ENCODE measurements at regions not wholly inside any gene's neighbourhood (a gene's known extent, or its start where the extent isn't known, plus 50 kb on each side); places are given as distances from the start of the nearest gene placed in this dataset.

DNA sequence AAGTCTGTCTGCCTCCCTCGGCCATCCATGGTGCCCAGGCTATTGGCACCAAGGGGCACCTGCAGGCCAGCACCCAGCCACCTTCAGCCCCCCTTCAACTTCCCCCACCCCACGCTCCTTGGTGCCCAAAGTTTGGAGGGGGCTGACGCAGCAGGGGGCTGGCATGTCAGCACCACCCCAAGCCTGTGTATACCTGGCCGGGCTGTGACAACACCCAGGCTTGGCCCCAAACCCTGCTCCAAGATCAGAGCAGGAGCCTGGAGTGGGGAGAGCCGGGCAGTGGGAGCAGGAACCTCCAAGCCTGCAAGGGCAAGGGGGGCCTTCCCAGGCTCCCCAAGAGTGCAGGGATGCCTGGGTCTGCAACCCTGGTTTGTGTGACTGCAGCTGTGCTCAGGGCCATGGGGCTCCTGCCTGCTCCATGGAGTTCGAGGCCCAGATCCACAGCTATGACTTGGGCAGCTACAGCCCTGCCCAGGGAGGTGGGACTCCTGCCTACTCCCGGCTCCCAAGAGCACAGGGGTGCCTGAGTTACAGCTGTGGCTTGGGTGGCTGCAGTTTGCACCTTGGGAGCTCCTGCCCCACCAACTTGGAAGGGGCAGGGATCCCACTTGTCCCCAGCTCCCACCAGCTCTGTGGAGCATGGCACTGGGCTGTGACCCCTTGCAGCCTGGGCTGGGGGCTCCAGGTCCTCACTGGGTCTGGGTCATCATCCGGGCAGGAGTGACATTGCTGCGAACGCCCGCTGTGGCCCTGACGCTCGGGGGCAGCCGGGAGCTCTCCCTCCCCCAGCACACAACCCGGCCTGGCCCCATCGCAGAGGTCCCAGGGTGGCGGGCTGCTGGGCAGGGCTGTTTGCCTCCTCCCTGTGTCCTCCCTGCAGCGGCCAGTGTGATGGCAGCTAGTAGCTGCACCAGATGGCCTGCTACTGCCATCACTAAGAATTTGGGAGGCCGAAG lies 175.5 kb upstream of the SDK2 start:
- H3K4me3 ChIP-seq (ENCODE audit: low read depth, low read length): no peak overlapping the region
- TF ChIP-seq, protein P1, sequence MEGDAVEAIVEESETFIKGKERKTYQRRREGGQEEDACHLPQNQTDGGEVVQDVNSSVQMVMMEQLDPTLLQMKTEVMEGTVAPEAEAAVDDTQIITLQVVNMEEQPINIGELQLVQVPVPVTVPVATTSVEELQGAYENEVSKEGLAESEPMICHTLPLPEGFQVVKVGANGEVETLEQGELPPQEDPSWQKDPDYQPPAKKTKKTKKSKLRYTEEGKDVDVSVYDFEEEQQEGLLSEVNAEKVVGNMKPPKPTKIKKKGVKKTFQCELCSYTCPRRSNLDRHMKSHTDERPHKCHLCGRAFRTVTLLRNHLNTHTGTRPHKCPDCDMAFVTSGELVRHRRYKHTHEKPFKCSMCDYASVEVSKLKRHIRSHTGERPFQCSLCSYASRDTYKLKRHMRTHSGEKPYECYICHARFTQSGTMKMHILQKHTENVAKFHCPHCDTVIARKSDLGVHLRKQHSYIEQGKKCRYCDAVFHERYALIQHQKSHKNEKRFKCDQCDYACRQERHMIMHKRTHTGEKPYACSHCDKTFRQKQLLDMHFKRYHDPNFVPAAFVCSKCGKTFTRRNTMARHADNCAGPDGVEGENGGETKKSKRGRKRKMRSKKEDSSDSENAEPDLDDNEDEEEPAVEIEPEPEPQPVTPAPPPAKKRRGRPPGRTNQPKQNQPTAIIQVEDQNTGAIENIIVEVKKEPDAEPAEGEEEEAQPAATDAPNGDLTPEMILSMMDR (IDR thresholded peaks at IDR 0.05; ENCODE audit: low read depth, low read length): no peak
- TF ChIP-seq, protein P2, sequence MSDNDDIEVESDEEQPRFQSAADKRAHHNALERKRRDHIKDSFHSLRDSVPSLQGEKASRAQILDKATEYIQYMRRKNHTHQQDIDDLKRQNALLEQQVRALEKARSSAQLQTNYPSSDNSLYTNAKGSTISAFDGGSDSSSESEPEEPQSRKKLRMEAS (IDR thresholded peaks at IDR 0.05; ENCODE audit: low read depth, low read length): no peak
- TF ChIP-seq MYC (IDR thresholded peaks at IDR 0.05; ENCODE audit: low read depth, low read length) (no peak), POLR2A (IDR thresholded peaks at IDR 0.05; ENCODE audit: extremely low read depth, insufficient read length) (no peak)
- DNase-seq (ENCODE audit: low read depth): no peak

DNA sequence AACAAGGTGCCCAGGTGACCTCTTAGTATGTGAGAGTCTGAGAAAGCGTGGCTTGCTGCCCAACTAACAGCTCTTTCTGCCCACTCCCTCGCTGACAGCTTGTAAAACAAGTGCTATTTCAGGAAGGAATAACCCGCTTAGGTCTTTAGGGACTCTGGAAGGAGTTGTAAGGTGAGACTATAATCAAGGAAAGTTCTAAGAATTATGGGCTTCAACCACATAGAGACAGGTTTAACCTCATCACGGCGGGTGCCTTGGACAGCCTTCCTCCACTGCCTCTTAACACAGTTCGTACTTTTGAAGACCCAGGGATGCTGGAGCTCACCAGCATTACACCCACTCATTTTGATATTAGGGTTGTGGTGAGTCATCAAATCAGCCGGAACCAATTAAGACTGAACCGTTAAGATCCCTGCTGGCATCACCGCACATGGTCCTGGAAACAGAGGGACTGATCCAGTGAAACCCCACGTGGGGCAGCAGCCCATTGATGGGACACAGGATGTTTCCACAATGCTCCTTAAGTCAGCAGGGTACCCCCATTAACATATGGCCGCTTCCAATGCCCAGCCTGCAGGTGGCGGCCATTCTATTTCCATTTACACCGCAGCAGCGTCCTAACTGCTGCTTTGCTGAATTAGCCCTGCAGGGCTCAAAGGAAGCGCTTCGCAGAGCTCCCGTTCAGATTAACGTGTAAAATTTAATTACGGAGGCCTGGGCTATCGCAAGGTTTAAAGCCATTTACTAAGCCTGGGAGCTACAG lies 176.6 kb upstream of the SDK2 start:
- TF ChIP-seq POLR2A (IDR thresholded peaks at IDR 0.05; ENCODE audit: extremely low read depth, insufficient read length) (no peak), MYC (IDR thresholded peaks at IDR 0.05; ENCODE audit: low read depth, low read length) (no peak)
- TF ChIP-seq, protein P2 (IDR thresholded peaks at IDR 0.05; ENCODE audit: low read depth, low read length): no peak
- TF ChIP-seq, protein P1 (IDR thresholded peaks at IDR 0.05; ENCODE audit: low read depth, low read length): no peak
- H3K4me3 ChIP-seq (ENCODE audit: low read depth, low read length): no peak overlapping the region
- DNase-seq (ENCODE audit: low read depth): peak; percentile 8

DNA sequence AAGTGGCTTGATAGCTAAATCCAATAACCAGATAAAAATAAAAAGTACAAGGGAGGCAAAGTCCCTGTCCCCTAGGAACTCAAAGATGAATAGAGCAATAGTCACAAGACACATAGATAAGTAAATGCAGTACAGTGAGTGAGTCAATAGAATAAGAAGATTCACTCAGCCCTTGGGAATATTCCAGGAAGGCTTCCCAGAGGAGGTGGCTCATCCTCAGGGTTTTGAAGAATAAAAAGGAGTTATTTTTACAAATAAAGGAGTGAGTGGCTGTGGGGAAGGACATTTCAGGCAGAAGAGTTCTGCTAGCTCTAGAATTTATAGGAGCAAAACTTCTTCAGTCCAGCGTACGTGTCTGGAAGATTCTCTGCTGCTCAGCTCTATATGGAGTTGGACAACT lies 177.4 kb upstream of the SDK2 start:
- H3K4me3 ChIP-seq (ENCODE audit: low read depth, low read length): no peak overlapping the region
- TF ChIP-seq, protein P1 (IDR thresholded peaks at IDR 0.05; ENCODE audit: low read depth, low read length): no peak
- TF ChIP-seq MYC (IDR thresholded peaks at IDR 0.05; ENCODE audit: low read depth, low read length) (no peak), POLR2A (IDR thresholded peaks at IDR 0.05; ENCODE audit: extremely low read depth, insufficient read length) (no peak)
- TF ChIP-seq, protein P2 (IDR thresholded peaks at IDR 0.05; ENCODE audit: low read depth, low read length): no peak
- DNase-seq (ENCODE audit: low read depth): no peak

DNA sequence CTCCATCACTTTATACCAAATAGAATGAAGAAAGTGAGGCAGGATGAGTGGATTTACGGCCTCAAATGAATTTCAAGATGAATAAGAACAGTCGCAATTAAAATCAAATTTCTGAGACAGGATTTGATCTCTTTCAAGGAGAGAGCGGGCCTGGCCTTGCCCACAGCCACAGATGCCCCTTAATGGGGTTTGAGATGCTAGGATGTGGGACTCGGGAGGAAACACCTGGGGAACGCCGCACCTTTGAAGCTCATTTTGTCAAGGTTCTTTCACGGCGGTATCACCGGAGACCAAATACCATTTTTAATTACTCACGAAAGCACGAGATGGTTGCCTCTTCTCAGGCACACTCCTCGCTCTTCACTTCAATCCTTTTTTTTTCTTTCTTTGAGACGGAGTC lies 178.1 kb upstream of the SDK2 start:
- DNase-seq (ENCODE audit: low read depth): no peak
- no peak overlapping the region for H3K4me3 ChIP-seq (ENCODE audit: low read depth, low read length)
- no peak for TF ChIP-seq POLR2A (IDR thresholded peaks at IDR 0.05; ENCODE audit: extremely low read depth, insufficient read length)
- TF ChIP-seq MYC (IDR thresholded peaks at IDR 0.05; ENCODE audit: low read depth, low read length): no peak
- TF ChIP-seq, protein P1 (IDR thresholded peaks at IDR 0.05; ENCODE audit: low read depth, low read length): no peak
- TF ChIP-seq, protein P2 (IDR thresholded peaks at IDR 0.05; ENCODE audit: low read depth, low read length): no peak

DNA sequence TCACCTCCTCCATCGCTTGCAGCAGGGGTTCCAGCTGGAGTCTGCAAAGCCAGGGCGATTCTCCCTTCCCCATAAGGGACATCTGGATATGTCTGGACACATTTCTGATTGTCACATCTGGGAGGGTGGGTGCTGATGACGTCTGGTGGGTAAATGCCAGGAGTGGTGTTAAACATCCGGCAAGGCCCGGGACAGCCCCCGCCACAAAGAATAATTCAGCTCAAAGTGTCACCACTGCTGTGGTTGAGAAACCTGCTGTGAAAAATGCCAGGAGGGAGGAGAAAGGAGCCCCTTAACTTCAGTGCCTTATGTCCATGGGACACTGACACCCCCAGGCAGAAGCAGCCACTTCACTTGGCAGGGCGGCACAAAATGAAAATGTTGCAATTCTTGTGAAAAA lies 179.4 kb upstream of the SDK2 start:
- TF ChIP-seq, protein P1 (IDR thresholded peaks at IDR 0.05; ENCODE audit: low read depth, low read length): no peak
- no peak for TF ChIP-seq MYC (IDR thresholded peaks at IDR 0.05; ENCODE audit: low read depth, low read length)
- no peak for TF ChIP-seq POLR2A (IDR thresholded peaks at IDR 0.05; ENCODE audit: extremely low read depth, insufficient read length)
- TF ChIP-seq, protein P2 (IDR thresholded peaks at IDR 0.05; ENCODE audit: low read depth, low read length): no peak
- no peak for DNase-seq (ENCODE audit: low read depth)

More for the DNA sequence above, 179.4 kb upstream of the SDK2 start:
- H3K4me3 ChIP-seq (ENCODE audit: low read depth, low read length): no peak overlapping the region
